ENCODE measurements at regions not wholly inside any gene's neighbourhood (a gene's known extent, or its start where the extent isn't known, plus 50 kb on each side); places are given as distances from the start of the nearest gene placed in this dataset.

DNA sequence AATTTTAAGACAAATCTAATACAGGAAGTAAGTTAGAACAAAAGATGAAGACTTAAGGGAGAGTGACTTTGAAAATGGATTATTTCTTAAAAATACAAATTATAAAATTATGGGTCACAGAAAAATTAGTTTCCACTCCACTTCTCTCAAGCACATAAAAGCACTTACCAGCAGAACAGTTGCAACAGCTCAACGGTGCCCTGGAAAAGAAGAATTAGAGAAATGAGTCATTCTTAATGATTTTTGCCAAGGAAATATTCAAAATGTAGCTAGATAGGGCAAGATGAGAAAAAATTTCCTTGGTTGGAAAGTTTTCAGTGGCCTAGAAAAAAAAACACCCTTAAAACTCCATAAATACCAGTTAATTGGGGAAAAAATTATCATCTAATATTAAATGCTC, 2185.6 kb upstream of the CELF4 start:
- TF ChIP-seq, protein P1, sequence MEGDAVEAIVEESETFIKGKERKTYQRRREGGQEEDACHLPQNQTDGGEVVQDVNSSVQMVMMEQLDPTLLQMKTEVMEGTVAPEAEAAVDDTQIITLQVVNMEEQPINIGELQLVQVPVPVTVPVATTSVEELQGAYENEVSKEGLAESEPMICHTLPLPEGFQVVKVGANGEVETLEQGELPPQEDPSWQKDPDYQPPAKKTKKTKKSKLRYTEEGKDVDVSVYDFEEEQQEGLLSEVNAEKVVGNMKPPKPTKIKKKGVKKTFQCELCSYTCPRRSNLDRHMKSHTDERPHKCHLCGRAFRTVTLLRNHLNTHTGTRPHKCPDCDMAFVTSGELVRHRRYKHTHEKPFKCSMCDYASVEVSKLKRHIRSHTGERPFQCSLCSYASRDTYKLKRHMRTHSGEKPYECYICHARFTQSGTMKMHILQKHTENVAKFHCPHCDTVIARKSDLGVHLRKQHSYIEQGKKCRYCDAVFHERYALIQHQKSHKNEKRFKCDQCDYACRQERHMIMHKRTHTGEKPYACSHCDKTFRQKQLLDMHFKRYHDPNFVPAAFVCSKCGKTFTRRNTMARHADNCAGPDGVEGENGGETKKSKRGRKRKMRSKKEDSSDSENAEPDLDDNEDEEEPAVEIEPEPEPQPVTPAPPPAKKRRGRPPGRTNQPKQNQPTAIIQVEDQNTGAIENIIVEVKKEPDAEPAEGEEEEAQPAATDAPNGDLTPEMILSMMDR (IDR thresholded peaks at IDR 0.05 in 2 of 3, conservative IDR thresholded peaks at IDR 0.05 in 1 of 3; ENCODE audit: control insufficient read depth in 2 of 3, extremely low read depth in 1 of 3, insufficient read depth in 1 of 3, low read depth in 3 of 3, low read length in 3 of 3) = no peak
- TF ChIP-seq CEBPB (IDR thresholded peaks at IDR 0.05; ENCODE audit: borderline replicate concordance in 1 of 2, low read depth in 2 of 2, low read length in 2 of 2) (no peak), RFX5 (IDR thresholded peaks at IDR 0.05; ENCODE audit: low read depth, low read length) (no peak), CREB1 (IDR thresholded peaks at IDR 0.05; ENCODE audit: low read depth) (no peak), SMC3 (IDR thresholded peaks at IDR 0.05; ENCODE audit: borderline replicate concordance, low read length) (no peak), FOXK2 (IDR thresholded peaks at IDR 0.05) (no peak), MYC (IDR thresholded peaks at IDR 0.05; ENCODE audit: insufficient read depth, insufficient read length, insufficient replicate concordance, low read length, severe bottlenecking) (no peak)

All from GM12878 (cell line).